GM12875 (cell line): ENCODE measurements at regions not wholly inside any gene's neighbourhood (a gene's known extent, or its start where the extent isn't known, plus 50 kb on each side); places are given as distances from the start of the nearest gene placed in this dataset.

ENCODE experiments used
- H3K4me3 ChIP-seq: one replicate; pipeline ENCODE4 v1.5.1; 2011; ENCODE audit warnings: low read depth, low read length, control low read depth
- CTCF ChIP-seq: IDR thresholded peaks from 2 replicates; pipeline ENCODE4 v1.5.1; 2011; ENCODE audit warnings: low read depth, mild to moderate bottlenecking, control low read depth, inconsistent platforms, low read length, moderate library complexity, borderline replicate concordance; ENCODE audit not compliant: insufficient read depth

GRCh38 chr6:41455818-41456217, 90.4 kb upstream of the FOXP4 start:
- no peak overlapping the region for H3K4me3 ChIP-seq
- TF ChIP-seq CTCF: no peak

- TF ChIP-seq CTCF: no peak
- no peak overlapping the region for H3K4me3 ChIP-seq
Observed at GRCh38 chr6:41457303-41457670, 88.9 kb upstream of the FOXP4 start.

GRCh38 chr6:41459738-41460137, 86.4 kb upstream of the FOXP4 start:
- TF ChIP-seq CTCF: no peak
- no peak overlapping the region for H3K4me3 ChIP-seq

- TF ChIP-seq CTCF: no peak
- no peak overlapping the region for H3K4me3 ChIP-seq
Observed at GRCh38 chr6:41460742-41461336, 85.3 kb upstream of the FOXP4 start.

GRCh38 chr6:41462033-41462432, 84.1 kb upstream of the FOXP4 start:
- no peak for TF ChIP-seq CTCF
- no peak overlapping the region for H3K4me3 ChIP-seq

GRCh38 chr6:41463062-41463930, 82.9 kb upstream of the FOXP4 start:
- no peak overlapping the region for H3K4me3 ChIP-seq
- TF ChIP-seq CTCF: peak; percentile 64; the same call in 1 of the 2 replicates

- TF ChIP-seq CTCF: no peak
- H3K4me3 ChIP-seq: no peak overlapping the region
Observed at GRCh38 chr6:41464019-41464418, 82.2 kb upstream of the FOXP4 start.
